ENCODE measurements at regions not wholly inside any gene's neighbourhood (a gene's known extent, or its start where the extent isn't known, plus 50 kb on each side); places are given as distances from the start of the nearest gene placed in this dataset.

DNA sequence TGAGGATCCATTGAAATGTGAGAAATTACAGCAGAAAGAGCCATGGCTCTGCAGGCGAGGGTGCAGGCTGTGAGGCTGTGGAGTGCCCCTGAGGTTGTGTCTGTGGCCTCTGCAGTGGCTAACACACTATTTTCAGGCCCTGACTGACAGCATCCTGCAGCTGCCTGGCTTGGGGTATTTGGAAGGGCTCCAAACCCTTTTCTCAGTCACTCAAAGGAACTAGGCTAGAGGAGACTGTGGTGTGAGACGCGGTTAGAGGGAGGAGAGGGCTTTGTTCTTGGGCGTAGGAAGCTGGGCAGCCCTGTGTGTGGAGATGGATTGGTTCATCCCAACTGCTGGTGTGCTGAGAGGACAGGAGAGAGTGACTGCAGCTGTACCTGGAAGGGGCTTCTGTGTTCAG, 134.9 kb downstream of the RAMP3 start:
- Histone ChIP-seq H3K9me3 (no peaks in the 10 kb centered on the region), H3K4me1 (no peaks in the 10 kb centered on the region), H3K36me3 (no peaks in the 10 kb centered on the region), H3K4me3 (no peak overlapping the region), H3K27ac (no peak overlapping the region), H3K27me3 (no peaks in the 10 kb centered on the region)
- DNase-seq (no peak), ATAC-seq (no peak), FAIRE-seq (no peak)
- 64 to 69% methylated on average over 4 of the region's 4 CpGs for WGBS, 2 donors
- intact Hi-C loops (cut with DNase I), result no loop called here
- TF ChIP-seq, protein P1, sequence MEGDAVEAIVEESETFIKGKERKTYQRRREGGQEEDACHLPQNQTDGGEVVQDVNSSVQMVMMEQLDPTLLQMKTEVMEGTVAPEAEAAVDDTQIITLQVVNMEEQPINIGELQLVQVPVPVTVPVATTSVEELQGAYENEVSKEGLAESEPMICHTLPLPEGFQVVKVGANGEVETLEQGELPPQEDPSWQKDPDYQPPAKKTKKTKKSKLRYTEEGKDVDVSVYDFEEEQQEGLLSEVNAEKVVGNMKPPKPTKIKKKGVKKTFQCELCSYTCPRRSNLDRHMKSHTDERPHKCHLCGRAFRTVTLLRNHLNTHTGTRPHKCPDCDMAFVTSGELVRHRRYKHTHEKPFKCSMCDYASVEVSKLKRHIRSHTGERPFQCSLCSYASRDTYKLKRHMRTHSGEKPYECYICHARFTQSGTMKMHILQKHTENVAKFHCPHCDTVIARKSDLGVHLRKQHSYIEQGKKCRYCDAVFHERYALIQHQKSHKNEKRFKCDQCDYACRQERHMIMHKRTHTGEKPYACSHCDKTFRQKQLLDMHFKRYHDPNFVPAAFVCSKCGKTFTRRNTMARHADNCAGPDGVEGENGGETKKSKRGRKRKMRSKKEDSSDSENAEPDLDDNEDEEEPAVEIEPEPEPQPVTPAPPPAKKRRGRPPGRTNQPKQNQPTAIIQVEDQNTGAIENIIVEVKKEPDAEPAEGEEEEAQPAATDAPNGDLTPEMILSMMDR (IDR thresholded peaks at IDR 0.05), result no peak

DNA sequence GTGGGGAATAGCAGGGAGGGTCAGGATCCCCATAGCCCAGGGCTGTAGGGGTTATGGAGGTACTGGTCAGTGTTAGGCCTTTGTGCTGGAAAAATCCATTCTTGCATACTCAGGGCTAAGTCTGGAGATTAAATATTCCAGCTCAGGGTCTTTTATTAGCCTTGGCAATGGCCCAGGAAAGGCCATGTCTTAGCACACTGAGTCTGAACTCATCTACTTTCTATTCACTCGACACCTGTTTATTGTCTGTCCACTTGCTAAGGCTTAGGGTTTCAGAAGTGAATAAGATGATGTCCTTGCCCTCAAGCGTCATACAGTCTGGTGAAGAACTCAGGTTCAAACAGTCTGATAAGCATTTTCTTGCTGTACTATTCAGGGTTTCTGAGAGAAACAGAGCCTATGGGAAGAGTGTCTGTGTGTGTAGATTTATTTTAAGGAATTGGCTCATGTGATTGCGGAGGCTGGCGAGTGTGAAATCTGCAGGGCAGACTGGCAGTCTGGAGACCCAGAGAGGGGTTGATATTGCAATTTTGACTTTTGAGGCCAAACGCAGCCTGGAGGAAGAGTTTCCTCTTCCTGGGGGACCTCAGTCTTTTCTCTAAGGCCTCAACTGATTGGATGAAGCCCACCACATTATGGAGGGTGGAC, 135.8 kb downstream of the RAMP3 start:
- H3K36me3 ChIP-seq, result no peaks in the 10 kb centered on the region
- DNase-seq, result no peak

DNA sequence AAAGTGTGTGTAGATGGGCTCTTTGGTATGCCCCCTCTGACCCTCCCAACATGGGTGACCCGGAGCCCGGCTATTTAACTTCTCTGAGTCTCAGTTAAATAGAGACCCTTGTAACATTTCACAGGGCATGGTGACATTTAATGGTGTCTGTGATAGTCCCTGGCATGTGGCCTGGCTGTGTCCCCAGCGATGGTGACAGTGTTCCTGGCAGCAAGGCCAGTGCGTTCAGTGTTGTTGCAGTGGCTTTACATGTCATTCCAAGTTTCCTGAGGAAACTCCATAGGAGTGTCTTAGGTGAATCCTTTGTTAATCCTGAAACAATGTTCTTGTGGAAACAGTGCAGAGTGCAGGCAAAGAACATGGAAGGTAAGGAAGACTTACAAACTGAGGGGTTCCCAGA, 137.0 kb downstream of the RAMP3 start:
- no peak for ATAC-seq
- Histone ChIP-seq H3K4me3 (no peak overlapping the region), H3K27me3 (no peaks in the 10 kb centered on the region), H3K36me3 (no peaks in the 10 kb centered on the region), H3K9me3 (no peaks in the 10 kb centered on the region), H3K27ac (no peak overlapping the region), H3K4me1 (no peaks in the 10 kb centered on the region)
- DNase-seq, result no peak
- intact Hi-C loops (cut with DNase I), result no loop called here
- 66 to 73% methylated on average over 4 of the region's 4 CpGs for WGBS, 2 donors
- TF ChIP-seq, protein P1 (IDR thresholded peaks at IDR 0.05), result no peak
- no peak for FAIRE-seq

More for the DNA sequence above, 135.8 kb downstream of the RAMP3 start:
- H3K27ac ChIP-seq, result no peak overlapping the region
- H3K9me3 ChIP-seq, result no peaks in the 10 kb centered on the region
- H3K27me3 ChIP-seq, result no peaks in the 10 kb centered on the region
- intact Hi-C loops (cut with DNase I), result no loop called here
- H3K4me3 ChIP-seq, result no peak overlapping the region
- FAIRE-seq (no peak), ATAC-seq (no peak)
- WGBS, 2 donors, result 77 to 86% methylated on average over 5 of the region's 5 CpGs
- TF ChIP-seq, protein P1 (IDR thresholded peaks at IDR 0.05), result no peak
- no peaks in the 10 kb centered on the region for H3K4me1 ChIP-seq

DNA sequence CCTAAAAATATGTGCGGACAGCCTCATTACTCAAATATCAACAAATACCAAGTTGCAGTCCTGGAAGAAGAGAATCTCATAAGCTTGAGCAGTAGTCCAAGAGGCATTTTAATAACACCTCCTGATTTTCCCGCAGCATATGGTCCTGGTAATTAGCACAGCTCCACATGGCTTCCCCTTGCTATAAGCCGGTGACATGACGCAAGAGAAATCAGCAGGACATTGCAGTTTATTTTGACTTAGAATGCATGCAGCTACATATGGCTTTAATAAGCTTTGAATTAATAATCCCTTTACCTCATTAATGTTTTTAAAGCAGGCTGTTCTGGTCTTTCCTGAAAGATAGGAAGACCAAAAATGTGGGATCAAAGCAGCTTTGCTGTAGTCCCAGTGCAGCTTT, 137.6 kb downstream of the RAMP3 start:
- Histone ChIP-seq H3K36me3 (no peaks in the 10 kb centered on the region), H3K4me1 (no peaks in the 10 kb centered on the region), H3K27ac (no peak overlapping the region), H3K4me3 (no peak overlapping the region), H3K9me3 (no peaks in the 10 kb centered on the region), H3K27me3 (no peaks in the 10 kb centered on the region)
- no peak for ATAC-seq
- TF ChIP-seq, protein P1 (IDR thresholded peaks at IDR 0.05), result no peak
- 77 to 81% methylated on average over 4 of the region's 4 CpGs for WGBS, 2 donors
- intact Hi-C loops (cut with DNase I), result no loop called here
- no peak for FAIRE-seq
- DNase-seq, result no peak

DNA sequence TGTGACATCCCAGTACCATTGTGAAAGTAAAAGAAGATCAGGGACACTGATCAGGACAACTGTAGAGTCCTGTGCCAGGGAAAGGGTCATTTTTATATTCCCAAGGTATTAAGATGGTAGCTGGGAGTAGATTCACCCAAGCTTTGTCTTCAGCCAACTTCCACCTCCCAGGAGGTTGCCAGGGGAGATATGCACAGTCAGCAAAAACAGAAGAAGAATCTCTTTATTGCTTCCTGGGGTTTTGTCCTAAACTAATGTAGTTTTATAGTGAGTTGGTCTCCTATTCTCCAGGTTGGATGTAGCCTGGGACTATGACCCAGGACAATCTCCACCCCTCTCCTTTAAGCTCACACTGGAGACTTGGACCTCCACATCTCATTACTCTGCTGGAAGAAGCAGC, 139.2 kb downstream of the RAMP3 start:
- FAIRE-seq (no peak), ATAC-seq (no peak), DNase-seq (no peak)
- Histone ChIP-seq H3K4me1 (no peaks in the 10 kb centered on the region), H3K36me3 (no peaks in the 10 kb centered on the region), H3K9me3 (no peaks in the 10 kb centered on the region), H3K27me3 (no peaks in the 10 kb centered on the region), H3K27ac (no peak overlapping the region), H3K4me3 (no peak overlapping the region)
- TF ChIP-seq, protein P1 (IDR thresholded peaks at IDR 0.05), result no peak
- intact Hi-C loops (cut with DNase I), result no loop called here
